Osteoblast (primary cell): ENCODE measurements at regions not wholly inside any gene's neighbourhood (a gene's known extent, or its start where the extent isn't known, plus 50 kb on each side); places are given as distances from the start of the nearest gene placed in this dataset.
A peak's percentile ranks its signal among the peaks of the same experiment; 100 is the strongest.

Source experiments
- DNase-seq: peaks from one replicate; pipeline ENCODE4 v3.0.0; 2011; ENCODE audit warnings: low spot score, mixed read lengths; ENCODE audit not compliant: insufficient read length; ENCODE audit errors: missing footprints
- H2AFZ ChIP-seq: 2 replicates; pipeline ENCODE4 v1.6.0; 2011; ENCODE audit warnings: mild to moderate bottlenecking, low read length
- H3K27ac ChIP-seq: 2 replicates; pipeline ENCODE4 v1.5.1; 2011; ENCODE audit warnings: mild to moderate bottlenecking, low read depth, low read length, moderate library complexity
- H3K27me3 ChIP-seq: 2 replicates; pipeline ENCODE4 v1.6.0; 2012; ENCODE audit warnings: mild to moderate bottlenecking, control low read depth, inconsistent platforms, low read length, moderate library complexity; ENCODE audit not compliant: insufficient read depth
- H3K36me3 ChIP-seq: 2 replicates; pipeline ENCODE4 v1.5.1; 2011; ENCODE audit warnings: mild to moderate bottlenecking, low read length, control low read depth, moderate library complexity; ENCODE audit not compliant: insufficient read depth
- H3K4me1 ChIP-seq: 2 replicates; pipeline ENCODE4 v1.5.1; 2011; ENCODE audit warnings: mild to moderate bottlenecking, low read length, control low read depth, moderate library complexity; ENCODE audit not compliant: insufficient read depth
- H3K4me2 ChIP-seq: 2 replicates; pipeline ENCODE4 v1.6.0; 2011; ENCODE audit warnings: mild to moderate bottlenecking, low read length; ENCODE audit not compliant: insufficient read depth
- H3K4me3 ChIP-seq: fragments of 200-600 bp; sonication (generic); 3 replicates; pipeline ENCODE4 v1.5.1; 2012; ENCODE audit warnings: mild to moderate bottlenecking, low read length, inconsistent platforms; ENCODE audit not compliant: insufficient read depth
- H3K79me2 ChIP-seq: 2 replicates; pipeline ENCODE4 v1.6.0; 2012; ENCODE audit warnings: mild to moderate bottlenecking, low read length, control low read depth, inconsistent platforms; ENCODE audit not compliant: insufficient read depth
- H3K9me3 ChIP-seq: 2 replicates; pipeline ENCODE4 v1.5.1; 2011; ENCODE audit warnings: low read depth, low read length, control low read depth
- H4K20me1 ChIP-seq: 2 replicates; pipeline ENCODE4 v1.6.0; 2012; ENCODE audit warnings: mild to moderate bottlenecking, low read length, control low read depth; ENCODE audit not compliant: insufficient read depth
- CTCF ChIP-seq: IDR thresholded peaks from 2 replicates; pipeline ENCODE4 v1.5.1; 2011; ENCODE audit warnings: mild to moderate bottlenecking, low read depth, low read length, moderate library complexity; ENCODE audit errors: extremely low read depth

- Histone ChIP-seq H3K36me3 (no peaks in the 10 kb centered on the region), H2AFZ (peak overlapping the region; percentile 43), H3K79me2 (no peaks in the 10 kb centered on the region), H3K4me3 (peak overlapping the region; percentile 55), H3K4me1 (peaks cover 27% of the 10 kb centered on the region), H3K4me2 (peak overlapping the region; percentile 57), H3K9me3 (no peaks in the 10 kb centered on the region), H4K20me1 (no peaks in the 10 kb centered on the region), H3K27ac (peak overlapping the region; percentile 76), H3K27me3 (no peaks in the 10 kb centered on the region)
- TF ChIP-seq CTCF = no peak
- no peak for DNase-seq
Observed at GRCh38 chr2:144996225-144996795, 476.4 kb upstream of the ZEB2 start.

- Histone ChIP-seq H2AFZ (no peak overlapping the region), H3K27me3 (no peaks in the 10 kb centered on the region), H3K4me2 (peak overlapping the region; percentile 57), H3K79me2 (no peaks in the 10 kb centered on the region), H3K36me3 (no peaks in the 10 kb centered on the region), H3K4me3 (peak overlapping the region; percentile 55), H3K27ac (peak overlapping the region; percentile 76), H3K4me1 (peaks cover 27% of the 10 kb centered on the region), H3K9me3 (no peaks in the 10 kb centered on the region), H4K20me1 (no peaks in the 10 kb centered on the region)
- DNase-seq = no peak
- TF ChIP-seq CTCF = no peak
Observed at GRCh38 chr2:144995482-144995881, 475.6 kb upstream of the ZEB2 start.

GRCh38 chr2:144990661-144991060 is 470.7 kb upstream of the ZEB2 start:
- Histone ChIP-seq H3K27ac (no peak overlapping the region), H3K9me3 (no peaks in the 10 kb centered on the region), H3K4me1 (peaks cover 5% of the 10 kb centered on the region), H3K27me3 (no peaks in the 10 kb centered on the region), H3K79me2 (no peaks in the 10 kb centered on the region), H3K4me2 (no peak overlapping the region), H3K36me3 (no peaks in the 10 kb centered on the region), H4K20me1 (no peaks in the 10 kb centered on the region), H3K4me3 (no peak overlapping the region), H2AFZ (no peak overlapping the region)
- TF ChIP-seq CTCF = no peak
- DNase-seq = no peak

- no peaks in the 10 kb centered on the region for H3K36me3 ChIP-seq
- H3K79me2 ChIP-seq = no peaks in the 10 kb centered on the region
- no peaks in the 10 kb centered on the region for H3K4me1 ChIP-seq
- no peak for TF ChIP-seq CTCF
- no peaks in the 10 kb centered on the region for H3K9me3 ChIP-seq
- H4K20me1 ChIP-seq = no peaks in the 10 kb centered on the region
- DNase-seq = no peak
- H3K4me2 ChIP-seq = no peak overlapping the region
- H3K4me3 ChIP-seq = no peak overlapping the region
- no peak overlapping the region for H3K27ac ChIP-seq
- no peak overlapping the region for H2AFZ ChIP-seq
- no peaks in the 10 kb centered on the region for H3K27me3 ChIP-seq
Observed at GRCh38 chr2:144989579-144990270, 469.8 kb upstream of the ZEB2 start.
